CD14-positive monocyte (primary cell): ENCODE measurements at regions not wholly inside any gene's neighbourhood (a gene's known extent, or its start where the extent isn't known, plus 50 kb on each side); places are given as distances from the start of the nearest gene placed in this dataset.

Source experiments
- DNase-seq, 3 donors: peaks; one replicate each; pipeline ENCODE4 v3.0.0-alpha.2; 2011 to 2022
- H2AFZ ChIP-seq: 2 replicates; pipeline ENCODE4 v1.6.0; 2012; ENCODE audit warnings: mild to moderate bottlenecking, low read depth, low read length, inconsistent platforms; ENCODE audit not compliant: insufficient read depth, poor library complexity, severe bottlenecking
- H3K27ac ChIP-seq, 2 donors: 1 replicate in 1 of 2; 2 replicates in 1 of 2; pipeline ENCODE4 v1.5.1; 2012 to 2013; ENCODE audit warnings: low read length in 2 of 2, control low read depth in 1 of 2, inconsistent platforms in 1 of 2, low read depth in 1 of 2, mild to moderate bottlenecking in 1 of 2
- H3K27me3 ChIP-seq, 2 donors: one replicate each; pipeline versions ENCODE4 v1.6.0 to v1.6.1; 2011 to 2013; ENCODE audit warnings: low read length in 2 of 2; ENCODE audit not compliant: control insufficient read depth in 2 of 2, insufficient read depth in 2 of 2
- H3K36me3 ChIP-seq, 2 donors: replicated peaks in 1 of 2; 1 replicate in 1 of 2; 2 replicates in 1 of 2; pipeline versions ENCODE4 v1.5.1 to v1.6.1; 2012 to 2013; ENCODE audit warnings: low read length in 2 of 2, control low read depth in 1 of 2, inconsistent platforms in 1 of 2, mild to moderate bottlenecking in 1 of 2; ENCODE audit not compliant: insufficient read depth in 2 of 2, control insufficient read depth in 1 of 2
- H3K4me1 ChIP-seq, 2 donors: 1 replicate in 1 of 2; 2 replicates in 1 of 2; pipeline versions ENCODE4 v1.5.1 to v1.6.1; 2012 to 2013; ENCODE audit warnings: low read length in 2 of 2, control low read depth in 1 of 2, inconsistent platforms in 1 of 2, mild to moderate bottlenecking in 1 of 2, moderate library complexity in 1 of 2; ENCODE audit not compliant: insufficient read depth in 2 of 2, control insufficient read depth in 1 of 2
- H3K4me2 ChIP-seq: replicated peaks from 2 replicates; pipeline ENCODE3; 2012; ENCODE audit warnings: low read length, moderate library complexity, mild to moderate bottlenecking; ENCODE audit not compliant: poor library complexity, severe bottlenecking; ENCODE audit errors: extremely low read depth
- H3K4me3 ChIP-seq, 3 experiments: fragments of 200-600 bp in 1 of 3; sonication (generic) in 1 of 3; replicated peaks in 1 of 3; 1 replicate in 2 of 3; 2 replicates in 1 of 3; pipeline ENCODE4 v1.5.1; 2011 to 2013; ENCODE audit warnings: low read length in 3 of 3, mild to moderate bottlenecking in 3 of 3, control low read depth in 2 of 3, low read depth in 2 of 3, inconsistent platforms in 1 of 3, moderate library complexity in 1 of 3
- H3K79me2 ChIP-seq: 2 replicates; pipeline ENCODE4 v1.6.0; 2012; ENCODE audit warnings: mild to moderate bottlenecking, control low read depth, inconsistent platforms, low read length, moderate library complexity; ENCODE audit not compliant: insufficient read depth
- H3K9ac ChIP-seq: 2 replicates; pipeline ENCODE4 v1.6.0; 2017; ENCODE audit warnings: low read length, mild to moderate bottlenecking; ENCODE audit not compliant: insufficient read depth, poor library complexity, severe bottlenecking
- H3K9me3 ChIP-seq, 2 donors: replicated peaks in 1 of 2; 1 replicate in 1 of 2; 2 replicates in 1 of 2; pipeline versions ENCODE4 v1.5.1 to v1.6.1; 2012 to 2013; ENCODE audit warnings: low read length in 2 of 2, control low read depth in 1 of 2; ENCODE audit not compliant: control insufficient read depth in 1 of 2, insufficient read depth in 1 of 2
- H4K20me1 ChIP-seq: 2 replicates; pipeline ENCODE4 v1.6.0; 2012; ENCODE audit warnings: mild to moderate bottlenecking, low read length, control low read depth, moderate library complexity; ENCODE audit not compliant: insufficient read depth
- H3K27ac Mint-ChIP-seq, 7 donors: one replicate each; pipeline ENCODE4 v1.8.0; 2020; ENCODE audit warnings: mild to moderate bottlenecking in 7 of 7, mixed read lengths in 7 of 7, moderate library complexity in 6 of 7, inconsistent platforms in 2 of 7
- H3K27me3 Mint-ChIP-seq, 3 donors: one replicate each; pipeline ENCODE4 v1.8.0; 2021 to 2022; ENCODE audit warnings: low read depth in 3 of 3, mild to moderate bottlenecking in 3 of 3, mixed read lengths in 3 of 3, moderate library complexity in 3 of 3, inconsistent platforms in 1 of 3
- H3K36me3 Mint-ChIP-seq, 2 donors: one replicate each; pipeline ENCODE4 v1.8.0; 2020; ENCODE audit warnings: mixed read lengths in 2 of 2, inconsistent platforms in 1 of 2, mild to moderate bottlenecking in 1 of 2
- H3K4me1 Mint-ChIP-seq: one replicate; pipeline ENCODE4 v1.8.0; 2020; ENCODE audit warnings: mild to moderate bottlenecking, mixed read lengths
- H3K4me3 Mint-ChIP-seq, 2 donors: one replicate each; pipeline ENCODE4 v1.8.0; 2020; ENCODE audit warnings: mild to moderate bottlenecking in 2 of 2, mixed read lengths in 2 of 2, moderate library complexity in 1 of 2
- H3K9me3 Mint-ChIP-seq, 7 donors: one replicate each; pipeline ENCODE4 v1.8.0; 2020 to 2022; ENCODE audit warnings: mixed read lengths in 7 of 7, mild to moderate bottlenecking in 6 of 7, moderate library complexity in 6 of 7, inconsistent platforms in 2 of 7
- CTCF ChIP-seq: fragments of 200-600 bp; IDR thresholded peaks from one replicate; pipeline ENCODE4 v1.8.0; 2022; ENCODE audit warnings: antibody characterized with exemption, mild to moderate bottlenecking
- WGBS: methylation state at CpG from one replicate; pipeline ENCODE4 v1.1.5; 2013; ENCODE audit warnings: missing lambda C conversion rate; ENCODE audit not compliant: insufficient coverage; 5-methylcytosine and 5-hydroxymethylcytosine counted together
- intact Hi-C, 2 donors: fragments of 100-400 bp; cut with micrococcal nuclease; formaldehyde crosslinking; loops; one replicate each; pipeline versions ENCODE4 v1.15.0 to v1.15.1; 2023

- 60% methylated on average over 1 of the region's 3 CpGs for WGBS
- Mint-ChIP-seq H3K4me1 (no peaks in the 10 kb centered on the region), H3K27me3 (peaks cover 0 to 7% (median 5%) of the 10 kb centered on the region in 3 donors), H3K4me3 (no peak overlapping the region), H3K9me3 (peaks cover 0 to 4% (median 0%) of the 10 kb centered on the region in 7 donors), H3K27ac (no peak overlapping the region), H3K36me3 (no peaks in the 10 kb centered on the region)
- Histone ChIP-seq H3K79me2 (no peaks in the 10 kb centered on the region), H3K36me3 (no peaks in the 10 kb centered on the region), H4K20me1 (no peaks in the 10 kb centered on the region), H3K4me3 (no peak overlapping the region), H2AFZ (no peak overlapping the region), H3K4me1 (no peaks in the 10 kb centered on the region), H3K9me3 (no peaks in the 10 kb centered on the region), H3K27me3 (no peaks in the 10 kb centered on the region), H3K27ac (no peak overlapping the region), H3K4me2 (no peak overlapping the region), H3K9ac (no peak overlapping the region)
- intact Hi-C loops, result no loop called here
- TF ChIP-seq CTCF, result no peak
- no peak for DNase-seq
Observed at GRCh38 chr16:19936441-19936840, 51.8 kb upstream of the GPRC5B start.

- TF ChIP-seq CTCF, result no peak
- no peaks in the 10 kb centered on the region for H3K36me3 Mint-ChIP-seq
- no peak overlapping the region for H3K9ac ChIP-seq
Observed at GRCh38 chr16:19935694-19936093, 51.0 kb upstream of the GPRC5B start.

More at GRCh38 chr16:19935694-19936093, 51.0 kb upstream of the GPRC5B start:
- H3K27ac Mint-ChIP-seq, result no peak overlapping the region
- Histone ChIP-seq H2AFZ (no peak overlapping the region), H3K27me3 (no peaks in the 10 kb centered on the region), H3K4me3 (no peak overlapping the region), H4K20me1 (no peaks in the 10 kb centered on the region), H3K9me3 (no peaks in the 10 kb centered on the region), H3K79me2 (no peaks in the 10 kb centered on the region), H3K27ac (no peak overlapping the region), H3K36me3 (no peaks in the 10 kb centered on the region), H3K4me2 (no peak overlapping the region), H3K4me1 (no peaks in the 10 kb centered on the region)
- WGBS, result 90% methylated on average over 2 of the region's 2 CpGs
- intact Hi-C loops, result no loop called here
- no peak for DNase-seq
- H3K27me3 Mint-ChIP-seq, result peaks cover 0 to 9% (median 5%) of the 10 kb centered on the region in 3 donors
- no peaks in the 10 kb centered on the region for H3K4me1 Mint-ChIP-seq
- no peak overlapping the region for H3K4me3 Mint-ChIP-seq
- H3K9me3 Mint-ChIP-seq, result peaks cover 0 to 4% (median 0%) of the 10 kb centered on the region in 7 donors
